Muscle of leg (tissue), 3 donors: ENCODE measurements at regions not wholly inside any gene's neighbourhood (a gene's known extent, or its start where the extent isn't known, plus 50 kb on each side); places are given as distances from the start of the nearest gene placed in this dataset.

Experiments
- DNase-seq: peaks from one replicate; pipeline ENCODE4 v3.0.0; 2013
- H3K27ac ChIP-seq: one replicate; pipeline ENCODE4 v1.5.1; 2013; ENCODE audit warnings: mild to moderate bottlenecking, low read length, control low read depth
- H3K27me3 ChIP-seq: one replicate; pipeline ENCODE4 v1.6.1; 2013; ENCODE audit warnings: low read length; ENCODE audit not compliant: control insufficient read depth, insufficient read depth
- H3K36me3 ChIP-seq: one replicate; pipeline ENCODE4 v1.6.1; 2013; ENCODE audit warnings: low read length; ENCODE audit not compliant: control insufficient read depth, insufficient read depth
- H3K4me1 ChIP-seq: one replicate; pipeline ENCODE4 v1.6.1; 2013; ENCODE audit warnings: low read length; ENCODE audit not compliant: control insufficient read depth, insufficient read depth
- H3K4me3 ChIP-seq: one replicate; pipeline ENCODE4 v1.5.1; 2013; ENCODE audit warnings: low read length, control low read depth
- H3K9me3 ChIP-seq: replicated peaks from 2 replicates; pipeline ENCODE4 v1.6.1; 2013; ENCODE audit warnings: low read depth, low read length; ENCODE audit not compliant: control insufficient read depth
- WGBS: methylation state at CpG from one replicate; pipeline ENCODE4 v1.1.5; 2013; ENCODE audit warnings: missing lambda C conversion rate; ENCODE audit not compliant: insufficient coverage; 5-methylcytosine and 5-hydroxymethylcytosine counted together

DNA sequence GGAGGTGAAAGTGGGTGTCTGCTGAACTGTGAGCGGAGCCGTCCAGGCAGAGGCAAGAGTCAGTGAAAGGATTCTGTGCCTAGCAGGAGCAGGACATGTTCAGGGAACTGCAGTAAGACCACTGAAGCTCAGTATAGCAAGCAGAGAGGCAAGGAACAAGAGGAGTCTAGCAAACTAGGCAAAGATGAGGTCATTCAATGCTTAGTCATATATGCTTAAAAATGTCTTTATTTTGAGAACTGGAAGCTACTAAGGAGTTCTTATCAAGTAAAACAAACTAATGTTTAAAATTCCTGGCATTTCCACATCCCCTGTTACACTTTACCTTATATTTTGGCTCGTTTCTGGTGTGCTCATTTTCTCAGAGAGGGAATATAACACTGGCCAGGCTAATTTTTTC, 913.4 kb downstream of the CBLN2 start:
- no peak overlapping the region for H3K27ac ChIP-seq
- no peaks in the 10 kb centered on the region for H3K4me1 ChIP-seq
- 95% methylated on average over 2 of the region's 3 CpGs for WGBS
- no peak overlapping the region for H3K4me3 ChIP-seq
- no peaks in the 10 kb centered on the region for H3K36me3 ChIP-seq
- no peak for DNase-seq
- H3K9me3 ChIP-seq: no peaks in the 10 kb centered on the region
- H3K27me3 ChIP-seq: no peaks in the 10 kb centered on the region

- no peaks in the 10 kb centered on the region for H3K36me3 ChIP-seq
- no peak overlapping the region for H3K4me3 ChIP-seq
- H3K27me3 ChIP-seq: no peaks in the 10 kb centered on the region
- no peaks in the 10 kb centered on the region for H3K4me1 ChIP-seq
- peaks cover 3% of the 10 kb centered on the region for H3K9me3 ChIP-seq
- DNase-seq: no peak
- H3K27ac ChIP-seq: no peak overlapping the region
- no CpG with 5 or more reads among the region's 1 CpG for WGBS
These were observed 918.5 kb downstream of the CBLN2 start for GRCh38 chr18:71625556-71626090.

GRCh38 chr18:71598374-71598773, 945.8 kb downstream of the CBLN2 start:
- no peak overlapping the region for H3K27ac ChIP-seq

GRCh38 chr18:71597219-71597618, 946.9 kb downstream of the CBLN2 start:
- Histone ChIP-seq H3K27me3 (no peaks in the 10 kb centered on the region), H3K4me3 (no peak overlapping the region), H3K4me1 (no peaks in the 10 kb centered on the region), H3K9me3 (no peaks in the 10 kb centered on the region), H3K36me3 (no peaks in the 10 kb centered on the region), H3K27ac (no peak overlapping the region)
- no CpG with 5 or more reads among the region's 1 CpG for WGBS
- no peak for DNase-seq

More at GRCh38 chr18:71598374-71598773, 945.8 kb downstream of the CBLN2 start:
- H3K27me3 ChIP-seq: no peaks in the 10 kb centered on the region
- H3K9me3 ChIP-seq: peaks cover 2% of the 10 kb centered on the region
- no peaks in the 10 kb centered on the region for H3K36me3 ChIP-seq
- no peak for DNase-seq
- no peak overlapping the region for H3K4me3 ChIP-seq
- WGBS: no CpG with 5 or more reads among the region's 1 CpG
- no peaks in the 10 kb centered on the region for H3K4me1 ChIP-seq

DNA sequence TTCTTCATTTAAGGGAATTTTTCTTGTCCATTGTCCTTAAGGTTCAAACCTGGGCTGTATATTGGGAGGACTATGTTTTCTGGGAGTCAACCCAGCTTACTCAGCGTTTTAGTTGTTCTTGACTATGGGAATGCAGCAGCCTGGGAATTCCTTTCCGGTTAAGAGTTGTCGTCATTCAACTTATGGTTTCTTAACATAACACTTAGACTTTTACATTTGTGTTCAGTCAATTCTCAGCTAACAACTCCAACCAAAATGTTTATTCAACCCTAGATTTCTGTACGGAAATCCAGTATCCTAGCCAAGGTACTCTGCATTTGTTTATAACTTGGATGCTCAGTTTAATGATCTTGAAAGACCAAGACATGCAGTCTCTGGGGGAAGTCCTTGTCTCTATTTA, 960.9 kb downstream of the CBLN2 start:
- Histone ChIP-seq H3K36me3 (no peaks in the 10 kb centered on the region), H3K9me3 (peaks cover 2% of the 10 kb centered on the region), H3K27me3 (no peaks in the 10 kb centered on the region), H3K4me3 (no peak overlapping the region), H3K27ac (no peak overlapping the region), H3K4me1 (no peaks in the 10 kb centered on the region)
- 80% methylated on average over 1 of the region's 4 CpGs for WGBS
- peak; percentile 3 for DNase-seq

DNA sequence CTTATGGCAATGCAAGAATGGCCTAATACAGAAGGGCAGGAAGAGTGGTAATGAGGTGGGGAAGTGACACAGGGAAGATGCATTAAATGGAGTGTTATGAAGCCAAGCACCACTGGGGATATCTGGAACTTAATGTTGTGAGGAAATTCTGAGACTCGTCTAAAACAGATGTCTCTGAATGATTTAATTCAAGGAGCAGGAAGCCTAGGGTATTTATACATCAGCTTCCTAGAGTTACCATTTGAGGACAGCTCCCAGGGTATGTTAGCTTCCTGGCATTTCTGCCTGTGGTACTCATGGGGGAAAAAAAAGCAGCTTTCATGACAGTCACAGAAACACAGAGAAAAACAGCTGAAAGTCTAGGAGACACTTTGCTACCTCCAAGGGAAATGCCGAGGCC, 989.5 kb downstream of the CBLN2 start:
- WGBS: 60% methylated on average over 1 of the region's 2 CpGs
- peak; percentile 6 for DNase-seq
- Histone ChIP-seq H3K27ac (no peak overlapping the region), H3K9me3 (peaks cover 16% of the 10 kb centered on the region), H3K4me3 (no peak overlapping the region), H3K36me3 (no peaks in the 10 kb centered on the region), H3K4me1 (no peaks in the 10 kb centered on the region), H3K27me3 (no peaks in the 10 kb centered on the region)

DNA sequence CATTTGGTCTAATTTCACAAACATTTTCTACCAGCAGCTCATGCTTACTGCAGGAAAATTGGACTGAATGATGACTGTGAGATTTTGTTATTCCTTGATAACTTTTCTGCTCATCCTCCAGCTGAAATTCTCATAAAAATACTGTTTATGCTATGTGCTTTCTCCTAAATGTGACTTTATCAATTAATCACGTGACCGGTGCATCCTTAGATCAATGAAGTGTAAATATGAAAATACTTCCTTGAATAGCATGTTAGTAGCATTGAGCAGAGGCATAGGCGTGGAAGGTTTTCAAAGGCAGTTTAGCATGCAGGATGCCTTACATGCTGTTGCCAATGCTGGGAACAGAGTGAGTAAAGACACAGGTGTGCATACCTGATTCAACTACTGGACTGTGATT, 1002.5 kb downstream of the CBLN2 start:
- 100% methylated on average over 1 of the region's 3 CpGs for WGBS
- no peak overlapping the region for H3K4me3 ChIP-seq
- no peaks in the 10 kb centered on the region for H3K36me3 ChIP-seq
- no peak overlapping the region for H3K27ac ChIP-seq
- H3K27me3 ChIP-seq: no peaks in the 10 kb centered on the region
- H3K4me1 ChIP-seq: no peaks in the 10 kb centered on the region
- peaks cover 13% of the 10 kb centered on the region for H3K9me3 ChIP-seq
- DNase-seq: no peak

DNA sequence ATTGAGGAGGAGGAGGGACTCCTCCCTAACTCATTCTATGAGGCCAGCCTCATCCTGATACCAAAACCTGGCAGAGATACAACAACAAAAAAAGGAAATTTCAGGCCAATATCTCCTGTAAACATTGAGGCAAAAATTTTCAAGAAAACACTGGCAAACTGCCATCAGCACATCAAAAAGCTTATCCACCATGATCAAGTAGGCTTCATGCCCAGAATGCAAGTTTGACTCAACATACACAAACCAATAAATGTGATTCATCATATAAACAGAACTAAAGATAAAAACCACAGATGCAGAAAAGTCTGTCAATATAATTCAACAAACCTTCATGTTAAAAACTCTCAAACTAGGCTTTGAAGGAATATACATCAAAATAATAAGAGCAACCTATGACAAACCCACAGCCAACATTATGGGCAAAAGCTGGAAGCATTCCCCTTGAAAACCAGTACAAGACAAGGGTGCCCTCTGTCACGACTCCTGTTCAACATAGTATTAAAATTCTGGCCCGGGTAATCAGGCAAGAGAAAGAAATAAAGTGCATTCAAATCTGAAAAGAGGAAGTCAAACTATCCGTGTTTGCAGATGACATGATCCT, 1014.3 kb downstream of the CBLN2 start:
- WGBS: no CpG with 5 or more reads among the region's 3 CpGs
- peak; percentile 1 for DNase-seq
- H3K27ac ChIP-seq: no peak overlapping the region

DNA sequence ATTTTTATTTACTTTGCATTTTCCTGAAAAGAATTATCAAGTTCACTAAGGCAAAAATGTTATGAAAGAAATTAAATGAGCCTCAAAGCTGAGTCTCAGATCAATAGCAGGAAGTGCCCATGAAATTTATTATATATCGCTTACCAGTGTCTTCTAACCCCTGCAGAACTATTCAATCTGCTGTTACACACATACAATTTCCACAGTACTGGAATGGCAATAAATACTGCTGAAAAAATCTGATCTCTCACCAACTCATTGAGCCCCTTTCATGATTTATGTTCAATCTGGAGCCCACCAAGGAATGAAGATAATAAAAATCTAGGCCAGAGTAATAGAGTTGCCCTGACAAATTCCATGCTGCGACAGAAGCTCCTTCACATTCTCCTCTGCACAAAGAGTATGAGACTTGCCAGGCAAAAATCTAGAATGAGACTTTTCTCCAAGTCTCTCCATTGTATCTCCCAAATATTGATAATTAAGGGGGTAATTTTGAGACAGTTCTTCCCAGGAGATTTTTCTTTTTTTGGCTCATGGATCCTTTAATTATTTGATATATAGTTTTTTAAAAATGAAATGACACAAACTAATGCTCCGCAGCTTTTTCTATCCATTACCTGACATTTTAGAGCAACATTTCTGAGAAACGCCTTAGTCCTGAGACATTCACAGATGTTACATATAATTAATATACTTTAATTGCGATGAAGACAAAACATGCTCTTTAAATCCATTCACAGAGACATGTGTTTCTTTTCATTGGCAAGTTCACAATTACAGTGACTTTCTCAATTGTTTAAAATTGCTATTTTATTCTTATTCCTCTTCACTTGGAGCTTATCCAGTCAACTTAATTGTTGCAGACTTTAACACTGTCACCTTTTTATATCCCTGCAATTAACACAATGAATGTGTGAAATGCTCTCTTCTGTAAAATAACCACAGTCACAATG, 1020.4 kb downstream of the CBLN2 start:
- Histone ChIP-seq H3K9me3 (no peaks in the 10 kb centered on the region), H3K27me3 (no peaks in the 10 kb centered on the region), H3K36me3 (no peaks in the 10 kb centered on the region), H3K4me1 (no peaks in the 10 kb centered on the region), H3K27ac (no peak overlapping the region), H3K4me3 (no peak overlapping the region)
- 40% methylated on average over 1 of the region's 5 CpGs for WGBS
- DNase-seq: no peak

More for the DNA sequence above, 1014.3 kb downstream of the CBLN2 start:
- H3K9me3 ChIP-seq: no peaks in the 10 kb centered on the region
- no peaks in the 10 kb centered on the region for H3K36me3 ChIP-seq
- H3K4me3 ChIP-seq: no peak overlapping the region
- H3K4me1 ChIP-seq: no peaks in the 10 kb centered on the region
- H3K27me3 ChIP-seq: no peaks in the 10 kb centered on the region

GRCh38 chr18:71505526-71505925, 1038.6 kb downstream of the CBLN2 start:
- Histone ChIP-seq H3K27me3 (no peaks in the 10 kb centered on the region), H3K36me3 (no peaks in the 10 kb centered on the region), H3K9me3 (no peaks in the 10 kb centered on the region), H3K4me3 (no peak overlapping the region), H3K4me1 (no peaks in the 10 kb centered on the region), H3K27ac (no peak overlapping the region)
- no peak for DNase-seq
- no CpG with 5 or more reads among the region's 2 CpGs for WGBS
